A549 (cell line): ENCODE measurements at regions not wholly inside any gene's neighbourhood (a gene's known extent, or its start where the extent isn't known, plus 50 kb on each side); places are given as distances from the start of the nearest gene placed in this dataset.
"Not testable (repeated sequence)": the region's sequence is repeated elsewhere in the genome, so short reads cannot be mapped to it uniquely, and the experiment has no call there.

Experiments
- ATAC-seq, 2 experiments: fragments of 200-7000 bp in 1 of 2; fragments of >200 bp in 1 of 2; cut with Nextera tagmentation in 1 of 2; cut with Tn5 transposase in 1 of 2; 3 replicates each; pipeline versions ENCODE4 v1.8.0 to v1.9.1; 2018 to 2020; ENCODE audit warnings: mild to moderate bottlenecking in 1 of 2, moderate library complexity in 1 of 2
- CTCF ChIA-PET: fragments of 300-600 bp; sonication (Branson Sonifier 250); formaldehyde crosslinking; extraction: SDS; loops from one replicate; lab custom pipeline; 2021; ENCODE audit warnings: antibody characterized with exemption, inconsistent platforms; lab: Yijun Ruan, JAX
- POLR2A ChIA-PET: fragments of 350-600 bp; formaldehyde crosslinking; extraction: SDS; loops from one replicate; lab custom pipeline; 2021; ENCODE audit warnings: antibody characterized with exemption, inconsistent platforms; lab: Yijun Ruan, JAX
- DNase-seq, 2 experiments: peaks; one replicate each; pipeline versions ENCODE4 v3.0.0 to v3.0.0-alpha.2; 2011 to 2016; ENCODE audit warnings: low read depth in 1 of 2, low spot score in 1 of 2
- FAIRE-seq: peaks from 2 replicates; lab custom pipeline; 2011; peaks lifted over from hg19 to GRCh38; lab: Jason Lieb, UNC
- H3K27ac ChIP-seq, 2 experiments: fragments of >200 bp; sonication (Bioruptor Twin); formaldehyde crosslinking; 3 replicates each; pipeline ENCODE4 v1.5.1; 2016 to 2017
- H3K4me1 ChIP-seq: fragments of >200 bp; sonication (Bioruptor Twin); formaldehyde crosslinking; 3 replicates; pipeline ENCODE4 v1.6.1; 2016
- H3K4me2 ChIP-seq: fragments of >200 bp; sonication (Bioruptor Twin); formaldehyde crosslinking; 3 replicates; pipeline ENCODE4 v1.6.1; 2016
- H3K4me3 ChIP-seq: fragments of >200 bp; sonication (Bioruptor Twin); formaldehyde crosslinking; 3 replicates; pipeline ENCODE4 v1.5.1; 2016
- H3K9me3 ChIP-seq: fragments of >200 bp; sonication (Bioruptor Twin); formaldehyde crosslinking; 3 replicates; pipeline ENCODE4 v1.6.1; 2016
- BCL3 ChIP-seq: fragments of >200 bp; sonication (Bioruptor Twin); formaldehyde crosslinking; IDR thresholded peaks from 3 replicates; pipeline ENCODE4 v1.6.1; 2016
- CBX8 ChIP-seq: fragments of 200-600 bp; sonication (generic); IDR thresholded peaks from 2 replicates; pipeline ENCODE4 v1.6.1; 2016
- FOSL2 ChIP-seq, 2 experiments: fragments of 450-650 bp in 1 of 2; fragments of >200 bp in 1 of 2; sonication (Bioruptor Twin) in 1 of 2; formaldehyde crosslinking; IDR thresholded peaks; 2 replicates each; pipeline versions ENCODE4 v1.5.0 to v1.6.1; 2016 to 2020; ENCODE audit warnings: mild to moderate bottlenecking in 1 of 2, moderate library complexity in 1 of 2
- HES2 ChIP-seq: fragments of >200 bp; sonication (Bioruptor Twin); formaldehyde crosslinking; IDR thresholded peaks from 2 replicates; pipeline ENCODE4 v1.6.1; 2016
- HMGXB4 ChIP-seq: fragments of 250-450 bp; sonication (Bioruptor Pico); IDR thresholded peaks from 2 replicates; pipeline ENCODE4 v1.5.0; 2021; ENCODE audit warnings: mild to moderate bottlenecking, moderate library complexity, borderline replicate concordance
- HOXB5 ChIP-seq: fragments of 250-450 bp; sonication (Bioruptor Pico); IDR thresholded peaks from 2 replicates; pipeline ENCODE4 v1.5.0; 2020; ENCODE audit warnings: mild to moderate bottlenecking, moderate library complexity
- JUNB ChIP-seq: fragments of >200 bp; sonication (Bioruptor Twin); formaldehyde crosslinking; IDR thresholded peaks from 2 replicates; pipeline ENCODE4 v1.6.1; 2016
- MAX ChIP-seq: IDR thresholded peaks from 2 replicates; pipeline ENCODE4 v1.6.1; 2012
- MYC ChIP-seq: IDR thresholded peaks from 2 replicates; pipeline ENCODE4 v1.6.1; 2012; ENCODE audit warnings: mild to moderate bottlenecking, inconsistent platforms, low read length, improper control_type of control experiment, borderline replicate concordance
- RAD21 ChIP-seq, 2 experiments: fragments of >200 bp in 1 of 2; sonication (Bioruptor Twin) in 1 of 2; formaldehyde crosslinking in 1 of 2; IDR thresholded peaks in 1 of 2; conservative IDR thresholded peaks in 1 of 2; 2 replicates in 1 of 2; 3 replicates in 1 of 2; pipeline ENCODE4 v1.6.1; 2012 to 2018; ENCODE audit warnings: inconsistent platforms in 1 of 2
- REST ChIP-seq: fragments of 200-600 bp; sonication (generic); IDR thresholded peaks from 2 replicates; pipeline ENCODE4 v1.6.1; 2016; ENCODE audit warnings: antibody characterized with exemption, mild to moderate bottlenecking, moderate library complexity
- SMC3 ChIP-seq: fragments of >200 bp; sonication (Bioruptor Twin); formaldehyde crosslinking; IDR thresholded peaks from 3 replicates; pipeline ENCODE4 v1.6.1; 2018; ENCODE audit warnings: inconsistent platforms
- SREBF2 ChIP-seq: fragments of 450-650 bp; IDR thresholded peaks from 2 replicates; pipeline ENCODE4 v1.6.1; 2014; ENCODE audit warnings: mild to moderate bottlenecking, moderate library complexity
- ZFP36 ChIP-seq: fragments of 450-650 bp; IDR thresholded peaks from 2 replicates; pipeline ENCODE4 v1.6.1; 2014; ENCODE audit warnings: borderline replicate concordance; ENCODE audit not compliant: partially characterized antibody
- ZNF302 ChIP-seq: fragments of 250-450 bp; sonication (Bioruptor Pico); IDR thresholded peaks from 2 replicates; pipeline ENCODE4 v1.9.0; 2021; ENCODE audit warnings: inconsistent platforms, mild to moderate bottlenecking, moderate library complexity
- WGBS: methylation state at CpG from one replicate; pipeline ENCODE4 v1.1.6; 2017; ENCODE audit errors: missing lambda C conversion rate; 5-methylcytosine and 5-hydroxymethylcytosine counted together

- no peak for TF ChIP-seq FOSL2 (IDR thresholded peaks at IDR 0.05)
- TF ChIP-seq FOSL2 (CRISPR knock-in tag; IDR thresholded peaks at IDR 0.05), result no peak
- no peak for TF ChIP-seq HOXB5 (CRISPR knock-in tag)
- TF ChIP-seq CBX8, result no peak
- no peak for TF ChIP-seq JUNB
- no peak for TF ChIP-seq RAD21 (conservative IDR thresholded peaks at IDR 0.05 in 1 of 2, IDR thresholded peaks at IDR 0.05 in 1 of 2)
- TF ChIP-seq SMC3, result no peak
- no peak for TF ChIP-seq HES2
- no peak for TF ChIP-seq MAX
- no peak for TF ChIP-seq MYC
- TF ChIP-seq ZFP36, result no peak
- no peak for TF ChIP-seq SREBF2
- TF ChIP-seq HMGXB4 (CRISPR knock-in tag), result no peak
- TF ChIP-seq ZNF302, result no peak
- no peak for TF ChIP-seq REST
- TF ChIP-seq BCL3, result no peak
- TF ChIP-seq, all 56 proteins: peak for 0
- Histone ChIP-seq H3K4me2 (no peak overlapping the region), H3K27ac (no peak overlapping the region), H3K4me1 (no peaks in the 10 kb centered on the region), H3K9me3 (no peaks in the 10 kb centered on the region), H3K4me3 (no peak overlapping the region)
- FAIRE-seq, result no peak
- POLR2A ChIA-PET, result no interaction called here
- CTCF ChIA-PET, result interaction anchor here (1.0 kb wide), 1 partner anchor 24 kb away, joined by 3 read pairs; no protein-coding TSS in a partner anchor
- WGBS, result 64% methylated on average over 2 of the region's 2 CpGs
- no peak for ATAC-seq
- no peak for DNase-seq
Observed at GRCh38 chr2:105478670-105479069, 79.8 kb upstream of the FHL2 start.

GRCh38 chr2:105477050-105477620 is 78.3 kb upstream of the FHL2 start:
- H3K4me2 ChIP-seq, DNase-seq, POLR2A ChIA-PET, FAIRE-seq, ATAC-seq, H3K27ac ChIP-seq, H3K9me3 ChIP-seq, H3K4me3 ChIP-seq, H3K4me1 ChIP-seq: not testable (repeated sequence)
- WGBS, result 90% methylated on average over 10 of the region's 10 CpGs
- CTCF ChIA-PET, result interaction anchor here (0.7 to 1.2 kb wide), 3 partner anchors 9 to 570 kb away, joined by 3 to 5 read pairs (median 3); no protein-coding TSS in a partner anchor
